ENCODE measurements at regions not wholly inside any gene's neighbourhood (a gene's known extent, or its start where the extent isn't known, plus 50 kb on each side); places are given as distances from the start of the nearest gene placed in this dataset.

DNA sequence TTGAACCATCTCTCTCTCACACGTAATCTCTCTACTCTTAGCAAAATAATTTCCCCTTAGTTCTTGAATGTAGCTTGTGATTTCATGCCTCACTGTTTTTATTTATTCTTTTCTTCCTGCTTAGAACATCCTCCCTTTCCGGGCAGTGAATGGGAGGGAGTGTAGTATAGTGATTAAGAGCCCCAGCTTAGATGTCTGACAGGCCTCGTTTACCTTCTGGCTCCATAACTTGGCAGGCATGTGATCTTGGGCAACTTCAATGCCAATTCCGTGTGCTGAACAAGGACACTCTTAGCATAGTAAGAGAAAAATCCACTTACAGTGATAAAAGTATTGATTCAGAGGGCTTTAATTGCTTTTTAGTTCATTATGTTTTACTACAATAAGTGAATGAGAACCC lies 96.3 kb upstream of the TNPO1 start:
- intact Hi-C loops (cut with micrococcal nuclease) = no loop called here

More for the DNA sequence above, 96.3 kb upstream of the TNPO1 start:
- Histone ChIP-seq H3K79me1 (ENCODE audit: low read depth in 1 of 2, low read length in 2 of 2) (no peaks in the 10 kb centered on the region), H2BK5ac (ENCODE audit: low read depth, low read length, poor library complexity, severe bottlenecking) (no peak overlapping the region), H3K9me1 (ENCODE audit: insufficient read depth, low read length) (no peaks in the 10 kb centered on the region), H4K20me1 (ENCODE audit: insufficient read depth, low read length) (no peaks in the 10 kb centered on the region), H4K5ac (ENCODE audit: low read depth, low read length) (no peak overlapping the region), H3K9ac (ENCODE audit: low read depth, low read length) (no peak overlapping the region), H3K23ac (ENCODE audit: low read depth, low read length) (no peak overlapping the region), H4K8ac (ENCODE audit: low read depth in 2 of 2, low read length in 2 of 2) (no peak overlapping the region), H3K4ac (ENCODE audit: low read depth, low read length) (no peak overlapping the region), H2AK9ac (replicated peaks; ENCODE audit: low read depth, low read length, poor library complexity) (no peak overlapping the region), H3K36me3 (ENCODE audit: control insufficient read depth, insufficient read depth, low read length) (no peaks in the 10 kb centered on the region), H3K4me3 (ENCODE audit: insufficient read depth, low read depth, low read length) (no peak overlapping the region), H2BK120ac (ENCODE audit: low read depth, low read length) (no peak overlapping the region), H3K56ac (ENCODE audit: extremely low read depth, insufficient read depth, low read length) (no peak overlapping the region), H3K27me3 (ENCODE audit: control insufficient read depth, insufficient read depth, low read length) (peaks cover 5% of the 10 kb centered on the region; the same call in 1 of the 2 replicates), H3K4me2 (ENCODE audit: low read depth, low read length) (no peak overlapping the region), H3K27ac (ENCODE audit: insufficient read depth, low read length) (no peak overlapping the region), H4K91ac (ENCODE audit: insufficient read depth, low read depth, low read length) (no peak overlapping the region), H2BK15ac (ENCODE audit: low read depth, low read length) (no peak overlapping the region), H2AFZ (replicated peaks; ENCODE audit: low read length, poor library complexity) (no peak overlapping the region), H3K9me3 (ENCODE audit: control insufficient read depth, insufficient read depth, low read length) (no peaks in the 10 kb centered on the region), H3K18ac (ENCODE audit: low read depth, low read length) (no peak overlapping the region), H2BK20ac (ENCODE audit: low read depth, low read length) (no peak overlapping the region), H3K14ac (replicated peaks; ENCODE audit: low read depth, low read length) (no peak overlapping the region), H2AK5ac (ENCODE audit: low read depth, low read length) (no peak overlapping the region), H3K4me1 (ENCODE audit: control insufficient read depth, insufficient read depth, low read length) (no peaks in the 10 kb centered on the region; the same call in 1 of the 2 replicates)
- no CpG with 5 or more reads among the region's 4 CpGs for WGBS, 2 experiments (ENCODE audit: extremely low coverage in 2 of 2, insufficient read length in 1 of 2)
- BruUV-seq (replicated peaks) = no TSS peak
- dilution Hi-C loops (cut with HindIII; ENCODE audit: low sequenced_read_pairs, unreplicated experiment) = no loop called here
- CTCF ChIA-PET = no interaction called here
- in situ Hi-C loops (cut with MboI; ENCODE audit: low sequenced_read_pairs) = no loop called here
- ATAC-seq (ENCODE audit: low read depth) (no peak), DNase-seq (no peak)
- TF ChIP-seq BHLHE40 (IDR thresholded peaks at IDR 0.05; ENCODE audit: low read depth, low read length) (no peak), POLR2A (IDR thresholded peaks at IDR 0.05; ENCODE audit: low read depth, low read length) (no peak), SMC3 (IDR thresholded peaks at IDR 0.05; ENCODE audit: low read depth, low read length) (no peak), RCOR1 (IDR thresholded peaks at IDR 0.05; ENCODE audit: insufficient replicate concordance, low read length) (no peak), RAD21 (IDR thresholded peaks at IDR 0.05; ENCODE audit: low read length) (no peak), MXI1 (IDR thresholded peaks at IDR 0.05; ENCODE audit: borderline replicate concordance, low read depth, low read length) (no peak), RFX5 (IDR thresholded peaks at IDR 0.05; ENCODE audit: low read depth, low read length) (no peak), CHD1 (IDR thresholded peaks at IDR 0.05; ENCODE audit: low read depth, low read length) (no peak), NFE2L2 (IDR thresholded peaks at IDR 0.05; ENCODE audit: low read depth, low read length) (no peak), MAZ (IDR thresholded peaks at IDR 0.05; ENCODE audit: borderline replicate concordance, low read depth, low read length) (no peak), CEBPB (IDR thresholded peaks at IDR 0.05; ENCODE audit: low read depth, low read length) (no peak), FOS (IDR thresholded peaks at IDR 0.05; ENCODE audit: low read depth, low read length) (no peak), MAFK (IDR thresholded peaks at IDR 0.05; ENCODE audit: low read depth, low read length) (no peak)
- TF ChIP-seq, protein P1, sequence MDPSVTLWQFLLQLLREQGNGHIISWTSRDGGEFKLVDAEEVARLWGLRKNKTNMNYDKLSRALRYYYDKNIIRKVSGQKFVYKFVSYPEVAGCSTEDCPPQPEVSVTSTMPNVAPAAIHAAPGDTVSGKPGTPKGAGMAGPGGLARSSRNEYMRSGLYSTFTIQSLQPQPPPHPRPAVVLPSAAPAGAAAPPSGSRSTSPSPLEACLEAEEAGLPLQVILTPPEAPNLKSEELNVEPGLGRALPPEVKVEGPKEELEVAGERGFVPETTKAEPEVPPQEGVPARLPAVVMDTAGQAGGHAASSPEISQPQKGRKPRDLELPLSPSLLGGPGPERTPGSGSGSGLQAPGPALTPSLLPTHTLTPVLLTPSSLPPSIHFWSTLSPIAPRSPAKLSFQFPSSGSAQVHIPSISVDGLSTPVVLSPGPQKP (IDR thresholded peaks at IDR 0.05; ENCODE audit: borderline replicate concordance, low read depth, low read length) = no peak
- TF ChIP-seq, protein P2, sequence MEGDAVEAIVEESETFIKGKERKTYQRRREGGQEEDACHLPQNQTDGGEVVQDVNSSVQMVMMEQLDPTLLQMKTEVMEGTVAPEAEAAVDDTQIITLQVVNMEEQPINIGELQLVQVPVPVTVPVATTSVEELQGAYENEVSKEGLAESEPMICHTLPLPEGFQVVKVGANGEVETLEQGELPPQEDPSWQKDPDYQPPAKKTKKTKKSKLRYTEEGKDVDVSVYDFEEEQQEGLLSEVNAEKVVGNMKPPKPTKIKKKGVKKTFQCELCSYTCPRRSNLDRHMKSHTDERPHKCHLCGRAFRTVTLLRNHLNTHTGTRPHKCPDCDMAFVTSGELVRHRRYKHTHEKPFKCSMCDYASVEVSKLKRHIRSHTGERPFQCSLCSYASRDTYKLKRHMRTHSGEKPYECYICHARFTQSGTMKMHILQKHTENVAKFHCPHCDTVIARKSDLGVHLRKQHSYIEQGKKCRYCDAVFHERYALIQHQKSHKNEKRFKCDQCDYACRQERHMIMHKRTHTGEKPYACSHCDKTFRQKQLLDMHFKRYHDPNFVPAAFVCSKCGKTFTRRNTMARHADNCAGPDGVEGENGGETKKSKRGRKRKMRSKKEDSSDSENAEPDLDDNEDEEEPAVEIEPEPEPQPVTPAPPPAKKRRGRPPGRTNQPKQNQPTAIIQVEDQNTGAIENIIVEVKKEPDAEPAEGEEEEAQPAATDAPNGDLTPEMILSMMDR (conservative IDR thresholded peaks at IDR 0.05; ENCODE audit: low read depth, low read length) = no peak
- TF ChIP-seq, protein P3, sequence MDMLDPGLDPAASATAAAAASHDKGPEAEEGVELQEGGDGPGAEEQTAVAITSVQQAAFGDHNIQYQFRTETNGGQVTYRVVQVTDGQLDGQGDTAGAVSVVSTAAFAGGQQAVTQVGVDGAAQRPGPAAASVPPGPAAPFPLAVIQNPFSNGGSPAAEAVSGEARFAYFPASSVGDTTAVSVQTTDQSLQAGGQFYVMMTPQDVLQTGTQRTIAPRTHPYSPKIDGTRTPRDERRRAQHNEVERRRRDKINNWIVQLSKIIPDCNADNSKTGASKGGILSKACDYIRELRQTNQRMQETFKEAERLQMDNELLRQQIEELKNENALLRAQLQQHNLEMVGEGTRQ (IDR thresholded peaks at IDR 0.05; ENCODE audit: low read depth, low read length) = no peak
- POLR2A ChIA-PET (ENCODE audit: unreplicated experiment) = no interaction called here
